SU-DHL-6 (cell line): ENCODE measurements at regions not wholly inside any gene's neighbourhood (a gene's known extent, or its start where the extent isn't known, plus 50 kb on each side); places are given as distances from the start of the nearest gene placed in this dataset.

Experiments
- H2AFZ ChIP-seq: fragments of 200-600 bp; sonication (generic); 2 replicates; pipeline ENCODE4 v1.6.1; 2014; ENCODE audit warnings: low read depth, mild to moderate bottlenecking, moderate library complexity, mixed read lengths, antibody characterized with exemption, low read length; ENCODE audit not compliant: severe bottlenecking
- H3F3A ChIP-seq: fragments of 200-600 bp; shearing (Covaris generic); 2 replicates; pipeline ENCODE4 v1.6.0; 2016; ENCODE audit warnings: antibody characterized with exemption, mild to moderate bottlenecking; ENCODE audit not compliant: insufficient read depth
- H3K27ac ChIP-seq: fragments of 200-600 bp; sonication (generic); 2 replicates; pipeline ENCODE4 v1.5.1; 2016; ENCODE audit warnings: low read depth, mild to moderate bottlenecking, low read length, moderate library complexity, mixed read lengths
- H3K27me3 ChIP-seq: fragments of 200-600 bp; sonication (generic), shearing (Covaris generic); 2 replicates; pipeline ENCODE4 v1.6.0; 2014; ENCODE audit warnings: mild to moderate bottlenecking, low read length
- H3K36me3 ChIP-seq: fragments of 200-600 bp; sonication (generic); 2 replicates; pipeline ENCODE4 v1.6.1; 2014; ENCODE audit warnings: mild to moderate bottlenecking, low read length, mixed read lengths
- H3K4me2 ChIP-seq: fragments of 300-600, 200-600 bp; shearing (Covaris generic), sonication (generic); 2 replicates; pipeline ENCODE4 v1.6.0; 2014; ENCODE audit warnings: low read length, low read depth, mild to moderate bottlenecking; ENCODE audit not compliant: poor library complexity, severe bottlenecking
- H3K4me3 ChIP-seq: fragments of 200-600 bp; sonication (generic); 2 replicates; pipeline ENCODE4 v1.5.1; 2014; ENCODE audit warnings: antibody characterized with exemption, low read length, mild to moderate bottlenecking, mixed read lengths; ENCODE audit not compliant: insufficient read depth, poor library complexity, severe bottlenecking
- H3K79me2 ChIP-seq: fragments of 200-600 bp; sonication (generic); 2 replicates; pipeline ENCODE4 v1.6.1; 2014; ENCODE audit warnings: mild to moderate bottlenecking, low read length, moderate library complexity; ENCODE audit not compliant: insufficient read depth
- H3K9ac ChIP-seq: fragments of 200-600 bp; sonication (generic); 2 replicates; pipeline ENCODE4 v1.7.0; 2014; ENCODE audit warnings: mild to moderate bottlenecking, low read length
- H3K9me2 ChIP-seq: fragments of 200-600 bp; sonication (generic); replicated peaks from 2 replicates; pipeline ENCODE4 v1.6.1; 2014; ENCODE audit warnings: low read length; ENCODE audit not compliant: insufficient read depth
- H3K9me3 ChIP-seq: fragments of 200-600 bp; sonication (generic); 2 replicates; pipeline ENCODE4 v1.6.1; 2014; ENCODE audit warnings: low read length, mixed read lengths; ENCODE audit not compliant: insufficient read depth
- H4K20me1 ChIP-seq: fragments of 200-600 bp; sonication (generic); 2 replicates; pipeline ENCODE4 v1.6.1; 2014; ENCODE audit warnings: low read depth, mild to moderate bottlenecking, antibody characterized with exemption, low read length, moderate library complexity, mixed read lengths
- CTCF ChIP-seq: fragments of 200-600 bp; sonication (generic); IDR thresholded peaks from one replicate; pipeline ENCODE4 v1.5.1; 2017; ENCODE audit warnings: antibody characterized with exemption, mild to moderate bottlenecking, low read length, moderate library complexity; ENCODE audit not compliant: insufficient read depth, poor library complexity, severe bottlenecking
- EZH2phosphoT487 ChIP-seq: fragments of 200-600 bp; sonication (generic), shearing (Covaris generic); conservative IDR thresholded peaks from 2 replicates; pipeline ENCODE4 v1.6.1; 2018; ENCODE audit warnings: mild to moderate bottlenecking, antibody characterized with exemption, low read length, moderate library complexity, mixed read lengths

GRCh38 chr19:29104605-29105241, 108.2 kb downstream of the UQCRFS1 start:
- H2AFZ ChIP-seq = no peak overlapping the region

GRCh38 chr19:29098863-29099481, 114.0 kb downstream of the UQCRFS1 start:
- no peaks in the 10 kb centered on the region for H3K27me3 ChIP-seq
- H2AFZ ChIP-seq = no peak overlapping the region
- no peaks in the 10 kb centered on the region for H3K79me2 ChIP-seq
- H3K4me2 ChIP-seq = no peak overlapping the region
- H3K27ac ChIP-seq = no peak overlapping the region
- no peaks in the 10 kb centered on the region for H4K20me1 ChIP-seq
- H3K9me3 ChIP-seq = no peaks in the 10 kb centered on the region
- no peak overlapping the region for H3K4me3 ChIP-seq
- no peaks in the 10 kb centered on the region for H3F3A ChIP-seq
- no peak for TF ChIP-seq CTCF
- H3K36me3 ChIP-seq = no peaks in the 10 kb centered on the region
- H3K9me2 ChIP-seq = no peaks in the 10 kb centered on the region
- no peak overlapping the region for H3K9ac ChIP-seq

More at GRCh38 chr19:29104605-29105241, 108.2 kb downstream of the UQCRFS1 start:
- Histone ChIP-seq H3K79me2 (no peaks in the 10 kb centered on the region), H3K9me3 (no peaks in the 10 kb centered on the region), H3K4me2 (no peak overlapping the region), H3F3A (no peaks in the 10 kb centered on the region), H3K4me3 (no peak overlapping the region), H3K9ac (no peak overlapping the region), H3K27me3 (no peaks in the 10 kb centered on the region), H3K9me2 (no peaks in the 10 kb centered on the region), H4K20me1 (no peaks in the 10 kb centered on the region), H3K36me3 (no peaks in the 10 kb centered on the region), H3K27ac (no peak overlapping the region)
- TF ChIP-seq CTCF (no peak), EZH2phosphoT487 (no peak)

- no peaks in the 10 kb centered on the region for H3K27me3 ChIP-seq
- no peak overlapping the region for H2AFZ ChIP-seq
- H3K9me3 ChIP-seq = no peaks in the 10 kb centered on the region
- no peaks in the 10 kb centered on the region for H3F3A ChIP-seq
- H3K4me2 ChIP-seq = no peak overlapping the region
- H3K4me3 ChIP-seq = no peak overlapping the region
- H4K20me1 ChIP-seq = no peaks in the 10 kb centered on the region
- TF ChIP-seq CTCF (no peak), EZH2phosphoT487 (no peak)
- no peaks in the 10 kb centered on the region for H3K79me2 ChIP-seq
- no peak overlapping the region for H3K27ac ChIP-seq
- H3K36me3 ChIP-seq = no peaks in the 10 kb centered on the region
- H3K9ac ChIP-seq = no peak overlapping the region
- no peaks in the 10 kb centered on the region for H3K9me2 ChIP-seq
Observed at GRCh38 chr19:29098091-29098490, 114.9 kb downstream of the UQCRFS1 start.
